Cardiac fibroblast (primary cell): ENCODE measurements at regions not wholly inside any gene's neighbourhood (a gene's known extent, or its start where the extent isn't known, plus 50 kb on each side); places are given as distances from the start of the nearest gene placed in this dataset.

Source experiments
- DNase-seq, 2 donors: peaks; one replicate each; pipeline versions ENCODE4 v3.0.0 to v3.0.0-alpha.2; 2010; ENCODE audit warnings: low read depth in 2 of 2
- H3K4me3 ChIP-seq, 2 donors: replicated peaks in 1 of 2; 1 replicate in 1 of 2; 2 replicates in 1 of 2; pipeline ENCODE4 v1.5.1; 2011; ENCODE audit warnings: low read depth in 2 of 2, low read length in 2 of 2, mild to moderate bottlenecking in 2 of 2, moderate library complexity in 1 of 2
- CTCF ChIP-seq: IDR thresholded peaks from one replicate; pipeline ENCODE4 v1.5.1; 2011; ENCODE audit warnings: low read depth, mild to moderate bottlenecking, low read length, inconsistent platforms

- no peak overlapping the region for H3K4me3 ChIP-seq
- DNase-seq: no peak
- no peak for TF ChIP-seq CTCF
Observed at GRCh38 chr11:41971592-41971991, 512.1 kb upstream of the LRRC4C start.

- H3K4me3 ChIP-seq: no peak overlapping the region
- no peak for TF ChIP-seq CTCF
- peak in 1 of 2 donors; percentile 4 for DNase-seq
Observed at GRCh38 chr11:41978945-41979344, 519.5 kb upstream of the LRRC4C start.

- DNase-seq: no peak
- H3K4me3 ChIP-seq: no peak overlapping the region
- no peak for TF ChIP-seq CTCF
Observed at GRCh38 chr11:41980741-41981140, 521.3 kb upstream of the LRRC4C start.

GRCh38 chr11:41982276-41982675, 522.8 kb upstream of the LRRC4C start:
- no peak for TF ChIP-seq CTCF
- no peak for DNase-seq
- no peak overlapping the region for H3K4me3 ChIP-seq

GRCh38 chr11:41982975-41983374, 523.5 kb upstream of the LRRC4C start:
- TF ChIP-seq CTCF: no peak
- no peak for DNase-seq
- H3K4me3 ChIP-seq: no peak overlapping the region

GRCh38 chr11:41983475-41983874, 524.0 kb upstream of the LRRC4C start:
- DNase-seq: peak in 1 of 2 donors; percentile 2
- TF ChIP-seq CTCF: no peak
- H3K4me3 ChIP-seq: no peak overlapping the region

- H3K4me3 ChIP-seq: no peak overlapping the region
- DNase-seq: no peak
- TF ChIP-seq CTCF: no peak
Observed at GRCh38 chr11:41984023-41984422, 524.6 kb upstream of the LRRC4C start.
